ENCODE measurements at regions not wholly inside any gene's neighbourhood (a gene's known extent, or its start where the extent isn't known, plus 50 kb on each side); places are given as distances from the start of the nearest gene placed in this dataset.

GRCh38 chr15:92801774-92802464, 98.2 kb upstream of the CHD2 start:
- TF ChIP-seq CTCF (conservative IDR thresholded peaks at IDR 0.05) (no peak), ZFX (IDR thresholded peaks at IDR 0.05) (no peak)

Data from C4-2B (cell line).